Embryonic facial prominence (tissue), 1 donor: ENCODE measurements at regions not wholly inside any gene's neighbourhood (a gene's known extent, or its start where the extent isn't known, plus 50 kb on each side); places are given as distances from the start of the nearest gene placed in this dataset.

ENCODE experiments used
- DNase-seq: peaks from one replicate; pipeline ENCODE4 v3.0.0-alpha.2; 2016; ENCODE audit errors: extremely low spot score

- DNase-seq: no peak
Measured at GRCh38 chr7:79716329-79716728, 262.9 kb upstream of the MAGI2 start.

DNA sequence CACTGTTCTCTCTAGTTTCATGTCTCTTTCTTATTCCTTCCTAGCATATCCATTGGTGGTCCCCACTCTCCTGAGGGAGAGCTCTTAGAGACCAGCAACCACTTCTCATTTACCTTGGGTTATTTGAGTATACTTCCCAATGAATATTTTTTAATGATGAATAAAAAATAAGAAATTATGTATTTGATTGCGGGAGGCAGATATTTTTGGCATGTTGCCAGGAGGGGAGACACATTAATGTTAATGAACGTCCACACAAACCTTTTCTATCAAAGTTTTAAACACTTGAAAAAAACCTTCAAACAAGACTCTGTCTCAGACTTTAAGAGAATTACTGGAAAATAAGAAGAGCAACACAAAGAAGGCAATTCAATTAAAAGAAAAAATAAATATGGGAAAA, 260.6 kb upstream of the MAGI2 start:
- no peak for DNase-seq

GRCh38 chr7:79713276-79713675, 259.8 kb upstream of the MAGI2 start:
- DNase-seq: no peak

DNA sequence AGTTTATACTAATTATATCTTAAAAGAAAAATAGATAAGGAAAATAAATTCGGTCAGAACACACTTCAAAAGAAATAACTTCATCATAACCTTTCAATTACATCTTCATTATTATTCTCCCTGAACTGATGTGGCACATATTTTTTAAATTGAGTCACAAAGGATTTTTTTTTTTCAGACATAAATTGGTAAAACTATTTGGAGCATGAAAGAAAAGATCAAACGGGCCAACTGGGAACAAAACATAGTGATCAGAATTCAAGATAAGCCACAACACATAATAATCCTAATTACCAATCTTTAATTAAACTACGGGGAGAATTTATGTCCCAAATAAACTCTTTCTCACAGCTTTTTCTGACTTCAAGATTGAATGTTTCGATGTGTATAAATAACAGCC, 258.2 kb upstream of the MAGI2 start:
- DNase-seq: no peak

DNA sequence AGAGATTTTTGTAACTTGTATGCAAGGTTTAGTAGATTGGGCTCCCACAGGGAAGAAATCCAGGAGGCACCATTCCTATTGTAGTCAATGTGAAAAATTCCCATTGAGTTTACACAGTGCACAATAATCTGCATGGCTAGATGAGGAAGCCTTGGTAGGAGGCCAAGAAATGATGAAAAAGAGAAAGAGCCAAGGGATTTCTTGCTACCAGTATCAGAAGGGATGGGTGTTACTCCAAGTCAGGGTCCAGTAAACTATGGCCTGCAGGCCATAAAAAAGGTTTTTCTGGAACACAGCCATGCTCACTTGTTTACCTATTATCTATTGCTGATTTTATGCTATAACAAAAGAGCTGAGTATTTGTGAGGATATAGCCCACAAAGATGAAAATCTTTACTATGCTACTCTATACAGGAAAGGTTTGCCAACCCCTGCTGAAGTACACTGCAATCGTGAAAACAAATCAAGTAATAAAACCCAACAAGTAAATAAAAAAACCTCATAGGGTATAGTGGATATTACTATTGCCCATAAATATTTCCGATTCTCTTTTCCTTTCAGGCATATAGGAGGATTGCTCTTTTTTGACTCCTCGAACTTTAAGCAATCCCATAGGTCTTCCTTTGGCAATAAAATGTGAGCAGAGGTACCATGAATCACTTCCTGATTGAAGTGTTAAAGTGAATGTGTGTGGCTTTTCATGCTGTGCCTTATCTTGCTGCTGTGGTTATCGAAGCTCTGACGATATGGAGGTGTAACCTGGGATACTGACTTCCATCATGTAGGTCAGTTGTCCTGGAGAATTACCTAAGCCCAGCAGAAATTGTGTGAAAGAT, 256.3 kb upstream of the MAGI2 start:
- no peak for DNase-seq

DNA sequence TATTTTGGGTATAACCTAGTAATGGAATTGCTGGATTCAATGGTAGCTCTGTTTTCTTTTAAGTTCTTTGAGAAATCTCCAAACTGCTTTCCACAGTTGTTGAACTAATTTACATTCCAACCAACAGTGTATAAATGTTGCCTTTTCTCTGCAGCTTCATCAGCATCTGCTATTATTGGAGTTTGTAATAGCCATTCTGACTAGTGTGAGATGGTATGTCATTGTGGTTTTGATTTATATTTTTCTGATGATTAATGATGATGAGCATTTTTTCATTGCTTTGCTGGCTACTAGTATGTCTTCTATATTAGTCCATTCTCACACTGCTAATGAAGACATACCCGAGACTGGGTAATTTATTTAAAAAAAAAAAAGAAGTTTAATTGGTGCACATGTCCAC, 248.6 kb upstream of the MAGI2 start:
- DNase-seq: no peak

DNA sequence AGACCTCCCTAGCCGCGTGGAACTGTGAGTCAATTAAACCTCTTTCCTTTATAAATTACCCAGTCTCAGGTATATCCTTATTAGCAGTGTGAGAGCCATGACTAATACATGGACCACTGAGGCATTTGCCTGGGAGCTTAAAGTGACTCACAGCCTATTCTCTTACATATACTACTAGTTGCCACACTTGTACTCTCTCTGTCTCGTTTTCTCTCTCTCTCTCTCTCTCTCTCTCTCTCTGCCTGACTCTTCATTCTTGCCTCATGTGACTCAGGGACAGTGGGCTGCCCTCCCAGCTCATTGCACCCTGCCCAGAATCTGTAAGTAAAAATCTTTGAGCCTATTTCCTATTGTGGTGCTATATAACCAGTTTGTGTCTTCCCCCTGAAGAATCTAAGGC, 238.5 kb upstream of the MAGI2 start:
- DNase-seq: no peak

- DNase-seq: no peak
Measured at GRCh38 chr7:79691074-79691473, 237.6 kb upstream of the MAGI2 start.

DNA sequence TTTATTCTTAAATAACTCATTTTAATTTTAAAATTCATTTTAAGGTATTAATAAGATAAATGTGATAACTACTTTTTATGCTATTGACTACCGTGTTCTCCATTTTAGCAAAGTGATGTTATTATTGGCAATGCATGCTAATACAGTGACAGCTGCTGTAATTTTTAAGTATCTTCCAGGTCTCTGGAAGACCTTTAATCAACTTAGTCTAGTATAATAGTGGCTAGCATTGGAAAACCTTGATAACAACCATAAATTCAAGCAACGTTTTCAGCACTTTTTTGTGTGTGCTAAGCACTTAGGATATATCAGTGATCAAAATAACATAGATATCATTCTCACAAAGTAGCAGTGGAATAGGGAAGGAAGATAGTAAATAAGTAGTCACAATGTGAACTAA, 230.9 kb upstream of the MAGI2 start:
- DNase-seq: no peak

- DNase-seq: no peak
Measured at GRCh38 chr7:79683916-79684315, 230.4 kb upstream of the MAGI2 start.

- no peak for DNase-seq
Measured at GRCh38 chr7:79683185-79683890, 229.9 kb upstream of the MAGI2 start.

DNA sequence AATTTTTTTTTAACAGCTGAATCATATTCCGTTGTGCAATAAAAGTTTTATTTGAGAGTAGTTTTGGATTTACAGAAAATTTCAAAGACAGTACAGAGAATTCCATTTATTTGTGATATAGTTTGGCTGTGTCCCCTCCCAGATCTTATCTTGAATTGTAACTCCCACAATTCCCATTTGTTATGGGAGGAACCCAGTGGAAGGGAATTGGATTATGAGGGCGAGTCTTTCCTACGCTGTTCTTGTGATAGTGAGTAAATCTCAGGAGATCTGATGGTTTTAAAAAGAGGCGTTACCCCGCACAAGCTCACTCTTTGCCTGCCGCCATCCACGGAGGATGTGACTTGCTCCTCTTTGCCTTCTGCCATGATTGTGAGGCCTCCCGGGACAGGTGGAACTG, 228.0 kb upstream of the MAGI2 start:
- no peak for DNase-seq

- no peak for DNase-seq
Measured at GRCh38 chr7:79673969-79674368, 220.5 kb upstream of the MAGI2 start.

- no peak for DNase-seq
Measured at GRCh38 chr7:79673421-79673820, 220.0 kb upstream of the MAGI2 start.

GRCh38 chr7:79668292-79668691, 214.8 kb upstream of the MAGI2 start:
- DNase-seq: no peak

DNA sequence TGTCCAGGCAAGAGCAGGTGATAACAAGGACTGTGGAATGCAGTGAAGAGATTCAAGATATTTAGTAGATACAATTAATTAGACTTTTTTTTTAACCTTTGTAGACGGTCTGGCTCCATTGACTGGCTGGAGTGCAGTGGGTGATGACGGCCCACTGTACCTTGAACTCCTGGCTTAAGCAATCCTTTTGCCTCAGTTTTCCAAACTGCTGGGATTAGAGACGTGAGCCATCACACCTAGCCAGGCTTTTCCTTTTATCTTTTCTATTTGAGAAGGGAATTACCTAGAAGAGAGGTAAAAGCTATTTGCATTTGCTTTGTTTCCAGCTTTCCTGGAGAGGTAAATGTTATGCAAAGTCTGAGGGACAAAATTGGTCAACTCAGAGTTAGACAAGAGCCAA, 213.0 kb upstream of the MAGI2 start:
- DNase-seq: no peak

DNA sequence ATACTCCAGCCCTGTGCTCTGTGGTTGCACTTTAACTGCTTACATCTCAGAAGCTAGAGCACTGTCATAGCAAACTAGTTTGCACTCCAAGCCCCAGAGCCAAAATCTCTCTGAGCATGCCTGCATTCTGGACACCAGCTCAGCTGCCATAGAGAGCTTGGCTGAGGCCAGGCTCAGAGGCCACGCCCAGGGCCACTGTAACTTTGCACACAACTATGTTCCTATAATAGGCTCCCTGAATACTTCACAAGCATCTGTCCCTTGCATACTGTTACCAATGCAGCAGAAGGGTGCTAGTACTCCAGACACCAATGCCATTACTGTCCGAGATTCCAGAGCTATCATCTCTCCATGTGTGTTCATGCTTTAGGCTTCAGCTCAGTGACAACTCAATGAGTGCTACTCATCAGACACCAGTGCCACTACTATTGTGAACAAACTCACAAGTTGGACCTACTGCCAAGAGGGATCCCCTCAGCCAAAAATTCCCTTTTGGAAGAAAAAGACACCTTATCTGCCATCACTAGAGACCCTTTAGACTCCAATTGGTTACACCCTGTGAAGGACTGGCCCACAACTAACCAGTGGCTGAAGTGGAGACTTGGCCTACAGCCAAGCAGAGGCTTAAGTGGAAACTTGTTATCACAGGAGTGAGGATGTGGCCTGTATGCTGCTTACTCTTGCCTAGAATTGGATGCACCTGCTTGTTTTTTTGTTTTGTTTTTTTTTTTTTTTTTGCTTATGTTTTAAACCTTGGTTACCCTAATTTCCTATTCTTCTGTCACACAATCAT, 211.6 kb upstream of the MAGI2 start:
- no peak for DNase-seq

- no peak for DNase-seq
Measured at GRCh38 chr7:79658304-79658703, 204.8 kb upstream of the MAGI2 start.

GRCh38 chr7:79653136-79653631, 199.7 kb upstream of the MAGI2 start:
- DNase-seq: no peak

- no peak for DNase-seq
Measured at GRCh38 chr7:79652619-79653018, 199.2 kb upstream of the MAGI2 start.

- no peak for DNase-seq
Measured at GRCh38 chr7:79647711-79648110, 194.2 kb upstream of the MAGI2 start.

DNA sequence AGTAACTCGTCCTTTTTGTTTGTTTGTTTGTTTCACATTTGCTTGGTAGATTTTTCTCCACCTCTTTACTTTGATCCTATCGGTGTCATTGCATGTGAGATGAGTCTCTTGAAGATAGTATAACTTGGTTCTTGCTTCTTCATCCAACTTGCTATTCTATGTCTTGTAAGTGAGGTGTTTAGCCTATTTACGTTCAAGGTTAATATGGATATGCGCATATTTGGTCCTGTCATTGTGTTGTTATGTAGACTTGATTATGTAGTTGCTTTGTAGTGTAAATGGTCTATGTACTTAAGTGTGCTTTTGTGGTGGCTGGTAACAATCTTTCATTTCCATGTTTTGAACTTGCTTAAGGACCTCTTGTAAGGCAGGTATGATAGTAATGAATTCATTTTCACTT, 192.8 kb upstream of the MAGI2 start:
- DNase-seq: no peak
